ENCODE measurements at regions not wholly inside any gene's neighbourhood (a gene's known extent, or its start where the extent isn't known, plus 50 kb on each side); places are given as distances from the start of the nearest gene placed in this dataset.

GRCh38 chrX:113058634-113059033 lies 218.0 kb upstream of the AMOT start:
- no peak for TF ChIP-seq CTCF (conservative IDR thresholded peaks at IDR 0.05; ENCODE audit: low read depth, low read length)
- no peak for TF ChIP-seq EZH2 (IDR thresholded peaks at IDR 0.05; ENCODE audit: low read length, unreplicated experiment)
- no peak for TF ChIP-seq EZH2phosphoT487 (IDR thresholded peaks at IDR 0.05; ENCODE audit: borderline replicate concordance, low read length)
